Glutamatergic neuron (in vitro differentiated cells): ENCODE measurements at regions not wholly inside any gene's neighbourhood (a gene's known extent, or its start where the extent isn't known, plus 50 kb on each side); places are given as distances from the start of the nearest gene placed in this dataset.

Experiments
- DNase-seq: peaks from one replicate; pipeline ENCODE4 v3.0.0; 2022
- H3K27ac Mint-ChIP-seq: one replicate; pipeline ENCODE4 v1.8.0; 2020; ENCODE audit warnings: mild to moderate bottlenecking, mixed read lengths, inconsistent platforms; ENCODE audit not compliant: unreplicated experiment
- H3K27me3 Mint-ChIP-seq: one replicate; pipeline ENCODE4 v1.8.0; 2020; ENCODE audit warnings: mild to moderate bottlenecking, moderate library complexity, mixed read lengths, inconsistent platforms; ENCODE audit not compliant: unreplicated experiment
- H3K36me3 Mint-ChIP-seq: one replicate; pipeline ENCODE4 v1.8.0; 2020; ENCODE audit warnings: mild to moderate bottlenecking, mixed read lengths, inconsistent platforms; ENCODE audit not compliant: unreplicated experiment
- H3K4me1 Mint-ChIP-seq: one replicate; pipeline ENCODE4 v1.8.0; 2020; ENCODE audit warnings: mild to moderate bottlenecking, low read depth, mixed read lengths, inconsistent platforms; ENCODE audit not compliant: unreplicated experiment
- H3K4me3 Mint-ChIP-seq: one replicate; pipeline ENCODE4 v1.8.0; 2020; ENCODE audit warnings: mild to moderate bottlenecking, mixed read lengths, inconsistent platforms; ENCODE audit not compliant: unreplicated experiment
- H3K9me3 Mint-ChIP-seq: one replicate; pipeline ENCODE4 v1.8.0; 2020; ENCODE audit warnings: mild to moderate bottlenecking, moderate library complexity, mixed read lengths, inconsistent platforms; ENCODE audit not compliant: unreplicated experiment
- TF ChIP-seq, protein P1 (sequence below): fragments of 200-600 bp; sonication (generic); IDR thresholded peaks from one replicate; pipeline ENCODE4 v1.5.0; 2021; ENCODE audit not compliant: partially characterized antibody, unreplicated experiment

DNA sequence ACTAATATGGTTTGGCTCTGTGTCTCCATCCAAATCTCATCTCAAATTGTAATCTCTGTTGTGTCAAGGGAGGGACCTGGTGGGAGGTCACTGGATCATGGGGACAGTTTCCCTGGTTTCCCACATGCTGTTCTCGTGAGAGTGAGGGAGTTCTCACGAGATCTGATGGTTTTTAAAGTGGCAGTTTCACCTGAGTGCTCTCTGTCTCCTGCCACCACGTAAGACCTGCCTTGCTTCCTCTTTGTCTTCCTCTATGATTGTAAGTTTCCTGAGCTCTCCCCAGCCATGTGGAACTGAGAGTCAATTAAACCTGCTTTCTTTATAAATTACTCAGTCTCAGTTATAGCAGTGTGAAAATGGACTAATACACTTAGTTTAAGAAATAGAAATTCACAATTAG, 228.9 kb downstream of the CD47 start:
- TF ChIP-seq, protein P1, sequence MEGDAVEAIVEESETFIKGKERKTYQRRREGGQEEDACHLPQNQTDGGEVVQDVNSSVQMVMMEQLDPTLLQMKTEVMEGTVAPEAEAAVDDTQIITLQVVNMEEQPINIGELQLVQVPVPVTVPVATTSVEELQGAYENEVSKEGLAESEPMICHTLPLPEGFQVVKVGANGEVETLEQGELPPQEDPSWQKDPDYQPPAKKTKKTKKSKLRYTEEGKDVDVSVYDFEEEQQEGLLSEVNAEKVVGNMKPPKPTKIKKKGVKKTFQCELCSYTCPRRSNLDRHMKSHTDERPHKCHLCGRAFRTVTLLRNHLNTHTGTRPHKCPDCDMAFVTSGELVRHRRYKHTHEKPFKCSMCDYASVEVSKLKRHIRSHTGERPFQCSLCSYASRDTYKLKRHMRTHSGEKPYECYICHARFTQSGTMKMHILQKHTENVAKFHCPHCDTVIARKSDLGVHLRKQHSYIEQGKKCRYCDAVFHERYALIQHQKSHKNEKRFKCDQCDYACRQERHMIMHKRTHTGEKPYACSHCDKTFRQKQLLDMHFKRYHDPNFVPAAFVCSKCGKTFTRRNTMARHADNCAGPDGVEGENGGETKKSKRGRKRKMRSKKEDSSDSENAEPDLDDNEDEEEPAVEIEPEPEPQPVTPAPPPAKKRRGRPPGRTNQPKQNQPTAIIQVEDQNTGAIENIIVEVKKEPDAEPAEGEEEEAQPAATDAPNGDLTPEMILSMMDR: no peak
- H3K27me3 Mint-ChIP-seq: no peaks in the 10 kb centered on the region
- no peaks in the 10 kb centered on the region for H3K9me3 Mint-ChIP-seq
- H3K27ac Mint-ChIP-seq: no peak overlapping the region
- H3K4me3 Mint-ChIP-seq: no peak overlapping the region
- no peak for DNase-seq
- no peaks in the 10 kb centered on the region for H3K4me1 Mint-ChIP-seq
- no peaks in the 10 kb centered on the region for H3K36me3 Mint-ChIP-seq

DNA sequence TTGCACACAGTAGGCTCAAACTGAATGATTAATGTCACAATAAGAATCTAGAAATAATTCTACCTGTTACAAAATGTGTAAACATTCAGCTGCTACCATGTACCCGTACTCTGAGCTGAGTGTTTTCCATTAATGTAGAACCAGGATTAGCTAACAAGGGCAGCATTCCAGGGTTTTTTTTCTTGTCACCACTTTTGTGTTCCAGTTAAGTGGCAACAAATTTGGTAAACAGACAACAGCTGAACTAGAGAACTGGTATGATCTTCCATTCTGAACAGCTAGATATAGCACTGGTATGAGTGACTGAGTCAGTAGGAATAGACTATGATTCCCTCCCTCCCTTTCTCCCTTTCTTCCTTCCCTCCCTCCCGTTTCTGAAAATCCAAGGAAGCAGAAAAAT, 229.4 kb downstream of the CD47 start:
- H3K4me3 Mint-ChIP-seq: no peak overlapping the region
- H3K36me3 Mint-ChIP-seq: no peaks in the 10 kb centered on the region
- DNase-seq: no peak
- no peak overlapping the region for H3K27ac Mint-ChIP-seq
- H3K4me1 Mint-ChIP-seq: no peaks in the 10 kb centered on the region
- no peaks in the 10 kb centered on the region for H3K9me3 Mint-ChIP-seq
- no peaks in the 10 kb centered on the region for H3K27me3 Mint-ChIP-seq
- TF ChIP-seq, protein P1: no peak
